ENCODE measurements at regions not wholly inside any gene's neighbourhood (a gene's known extent, or its start where the extent isn't known, plus 50 kb on each side); places are given as distances from the start of the nearest gene placed in this dataset.

DNA sequence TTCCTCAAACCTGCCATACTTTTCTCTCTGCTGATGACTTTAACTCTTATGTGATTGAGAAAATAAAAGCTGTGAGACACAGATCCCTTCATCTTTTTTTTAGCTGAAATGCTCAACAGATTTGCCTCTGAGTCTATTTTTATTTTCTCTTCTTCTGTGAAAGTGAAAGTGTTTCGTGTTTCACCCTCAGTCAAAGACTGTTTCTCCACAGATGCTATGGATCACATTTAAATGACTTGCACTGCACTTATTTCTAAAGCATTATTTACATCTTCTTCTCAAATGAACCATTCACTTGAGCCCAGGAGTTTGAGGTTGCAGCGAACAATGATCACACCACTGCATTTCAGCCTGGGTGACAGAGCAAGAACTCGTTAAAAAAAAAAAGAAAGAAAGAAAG, 890.1 kb upstream of the PCDH20 start:
- no peak overlapping the region for H3K4me3 Mint-ChIP-seq (ENCODE audit: unreplicated experiment)
- TF ChIP-seq CTCF (IDR thresholded peaks at IDR 0.05), result no peak
- no peak overlapping the region for H3K27ac Mint-ChIP-seq (ENCODE audit: unreplicated experiment)
- no peaks in the 10 kb centered on the region for H3K36me3 Mint-ChIP-seq (ENCODE audit: low read depth)
- H3K4me1 Mint-ChIP-seq (ENCODE audit: low read depth), result no peaks in the 10 kb centered on the region
- H3K9me3 Mint-ChIP-seq (ENCODE audit: low read depth), result peaks cover 12% of the 10 kb centered on the region
- H3K27me3 Mint-ChIP-seq (ENCODE audit: low read depth), result no peaks in the 10 kb centered on the region
- DNase-seq (ENCODE audit: low spot score), result no peak

DNA sequence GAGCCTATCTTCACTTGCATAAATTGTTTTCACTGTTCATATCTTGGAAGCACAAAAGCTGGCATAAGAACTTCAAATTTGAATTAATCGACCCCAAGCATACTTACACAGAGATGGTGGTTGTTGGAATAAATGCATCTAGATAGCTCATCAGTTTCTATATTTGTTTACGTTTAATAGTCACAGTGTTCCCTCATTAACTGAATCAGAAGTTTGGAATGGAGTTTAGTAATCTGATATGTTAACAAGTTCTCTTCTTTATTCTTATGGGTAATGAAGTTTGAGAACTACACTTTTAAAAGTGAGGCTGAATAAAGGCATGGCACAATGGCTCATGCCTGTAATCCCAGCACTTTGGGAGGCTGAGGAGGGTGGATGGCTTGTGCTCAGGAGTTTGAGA, 886.7 kb upstream of the PCDH20 start:
- no peak for TF ChIP-seq CTCF (IDR thresholded peaks at IDR 0.05)
- no peak overlapping the region for H3K4me3 Mint-ChIP-seq (ENCODE audit: unreplicated experiment)
- no peak overlapping the region for H3K27ac Mint-ChIP-seq (ENCODE audit: unreplicated experiment)
- H3K36me3 Mint-ChIP-seq (ENCODE audit: low read depth), result no peaks in the 10 kb centered on the region
- H3K27me3 Mint-ChIP-seq (ENCODE audit: low read depth), result no peaks in the 10 kb centered on the region
- no peak for DNase-seq (ENCODE audit: low spot score)
- H3K9me3 Mint-ChIP-seq (ENCODE audit: low read depth), result peaks cover 12% of the 10 kb centered on the region
- H3K4me1 Mint-ChIP-seq (ENCODE audit: low read depth), result no peaks in the 10 kb centered on the region

- Mint-ChIP-seq H3K4me1 (ENCODE audit: low read depth) (no peaks in the 10 kb centered on the region), H3K4me3 (ENCODE audit: unreplicated experiment) (no peak overlapping the region)
Measured at GRCh38 chr13:62299988-62300387, 884.3 kb upstream of the PCDH20 start.

GRCh38 chr13:62296812-62297211, 881.2 kb upstream of the PCDH20 start:
- no peak for DNase-seq (ENCODE audit: low spot score)
- no peak for TF ChIP-seq CTCF (IDR thresholded peaks at IDR 0.05)
- Mint-ChIP-seq H3K4me1 (ENCODE audit: low read depth) (no peaks in the 10 kb centered on the region), H3K27me3 (ENCODE audit: low read depth) (no peaks in the 10 kb centered on the region), H3K4me3 (ENCODE audit: unreplicated experiment) (no peak overlapping the region), H3K9me3 (ENCODE audit: low read depth) (no peaks in the 10 kb centered on the region), H3K27ac (ENCODE audit: unreplicated experiment) (no peak overlapping the region), H3K36me3 (ENCODE audit: low read depth) (no peaks in the 10 kb centered on the region)

More at GRCh38 chr13:62299988-62300387, 884.3 kb upstream of the PCDH20 start:
- Mint-ChIP-seq H3K36me3 (ENCODE audit: low read depth) (no peaks in the 10 kb centered on the region), H3K9me3 (ENCODE audit: low read depth) (peaks cover 12% of the 10 kb centered on the region), H3K27ac (ENCODE audit: unreplicated experiment) (no peak overlapping the region), H3K27me3 (ENCODE audit: low read depth) (no peaks in the 10 kb centered on the region)
- DNase-seq (ENCODE audit: low spot score), result no peak
- no peak for TF ChIP-seq CTCF (IDR thresholded peaks at IDR 0.05)

DNA sequence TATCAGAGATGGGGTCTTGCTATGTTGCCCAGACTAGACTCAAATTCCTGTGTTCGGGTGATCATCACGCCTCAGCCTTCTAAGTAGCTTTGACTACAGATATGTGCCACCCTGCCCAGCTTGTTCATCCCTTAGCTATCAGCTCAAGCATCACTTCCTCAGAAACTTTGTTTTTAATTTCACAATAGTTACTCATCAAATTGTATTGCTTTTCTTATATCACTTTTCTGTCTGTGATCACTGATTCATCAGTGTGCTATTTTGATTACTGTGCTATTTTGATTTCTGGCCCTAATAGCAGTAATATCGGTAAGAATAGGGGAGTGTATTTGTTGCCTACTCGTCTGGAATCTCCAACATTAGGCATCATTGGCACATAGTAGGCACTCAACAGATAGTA, 878.6 kb upstream of the PCDH20 start:
- Mint-ChIP-seq H3K4me1 (ENCODE audit: low read depth) (no peaks in the 10 kb centered on the region), H3K9me3 (ENCODE audit: low read depth) (peaks cover 5% of the 10 kb centered on the region), H3K36me3 (ENCODE audit: low read depth) (no peaks in the 10 kb centered on the region), H3K27ac (ENCODE audit: unreplicated experiment) (no peak overlapping the region), H3K27me3 (ENCODE audit: low read depth) (no peaks in the 10 kb centered on the region), H3K4me3 (ENCODE audit: unreplicated experiment) (no peak overlapping the region)
- DNase-seq (ENCODE audit: low spot score), result no peak
- TF ChIP-seq CTCF (IDR thresholded peaks at IDR 0.05), result no peak
